Endothelial cell (in vitro differentiated cells): ENCODE measurements at regions not wholly inside any gene's neighbourhood (a gene's known extent, or its start where the extent isn't known, plus 50 kb on each side); places are given as distances from the start of the nearest gene placed in this dataset.

Source experiments
- DNase-seq: peaks from one replicate; pipeline ENCODE4 v3.0.0; 2021; ENCODE audit warnings: low spot score
- H3K27ac Mint-ChIP-seq: one replicate; pipeline ENCODE4 v1.8.0; 2021; ENCODE audit warnings: mixed read lengths, inconsistent platforms; ENCODE audit not compliant: unreplicated experiment
- H3K27me3 Mint-ChIP-seq: one replicate; pipeline ENCODE4 v1.8.0; 2021; ENCODE audit warnings: mild to moderate bottlenecking, moderate library complexity, mixed read lengths, inconsistent platforms; ENCODE audit not compliant: unreplicated experiment
- H3K36me3 Mint-ChIP-seq: one replicate; pipeline ENCODE4 v1.8.0; 2021; ENCODE audit warnings: mild to moderate bottlenecking, low read depth, mixed read lengths, inconsistent platforms; ENCODE audit not compliant: unreplicated experiment
- H3K4me1 Mint-ChIP-seq: one replicate; pipeline ENCODE4 v1.8.0; 2021; ENCODE audit warnings: mild to moderate bottlenecking, mixed read lengths, inconsistent platforms; ENCODE audit not compliant: unreplicated experiment
- H3K4me3 Mint-ChIP-seq: one replicate; pipeline ENCODE4 v1.8.0; 2021; ENCODE audit warnings: mild to moderate bottlenecking, mixed read lengths, inconsistent platforms; ENCODE audit not compliant: unreplicated experiment
- H3K9me3 Mint-ChIP-seq: one replicate; pipeline ENCODE4 v1.8.0; 2021; ENCODE audit warnings: mixed read lengths, inconsistent platforms; ENCODE audit not compliant: unreplicated experiment
- TF ChIP-seq, protein P1 (sequence below): fragments of 200-600 bp; sonication (generic); IDR thresholded peaks from one replicate; pipeline ENCODE4 v1.5.0; 2021; ENCODE audit warnings: antibody characterized with exemption; ENCODE audit not compliant: unreplicated experiment

DNA sequence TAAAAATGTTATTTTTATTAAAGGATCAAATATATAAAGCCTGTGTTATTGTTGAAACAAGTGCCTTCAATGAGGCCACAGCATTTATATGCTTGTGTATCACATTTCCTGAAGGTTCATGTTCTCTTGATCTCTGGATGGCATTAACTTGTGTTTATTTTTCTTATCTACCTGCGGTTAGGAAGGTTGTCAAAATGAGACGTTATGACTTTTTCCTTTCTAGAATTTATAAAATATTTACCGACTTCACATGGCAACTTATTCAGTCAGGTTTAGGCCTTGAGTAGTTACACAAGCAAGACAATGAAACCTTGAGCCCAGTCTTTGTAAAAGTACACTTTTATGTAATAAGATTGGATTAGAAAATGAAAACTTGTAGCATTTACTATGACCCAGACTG is 196.4 kb upstream of the ACVR2A start:
- H3K27ac Mint-ChIP-seq: no peak overlapping the region
- TF ChIP-seq, protein P1, sequence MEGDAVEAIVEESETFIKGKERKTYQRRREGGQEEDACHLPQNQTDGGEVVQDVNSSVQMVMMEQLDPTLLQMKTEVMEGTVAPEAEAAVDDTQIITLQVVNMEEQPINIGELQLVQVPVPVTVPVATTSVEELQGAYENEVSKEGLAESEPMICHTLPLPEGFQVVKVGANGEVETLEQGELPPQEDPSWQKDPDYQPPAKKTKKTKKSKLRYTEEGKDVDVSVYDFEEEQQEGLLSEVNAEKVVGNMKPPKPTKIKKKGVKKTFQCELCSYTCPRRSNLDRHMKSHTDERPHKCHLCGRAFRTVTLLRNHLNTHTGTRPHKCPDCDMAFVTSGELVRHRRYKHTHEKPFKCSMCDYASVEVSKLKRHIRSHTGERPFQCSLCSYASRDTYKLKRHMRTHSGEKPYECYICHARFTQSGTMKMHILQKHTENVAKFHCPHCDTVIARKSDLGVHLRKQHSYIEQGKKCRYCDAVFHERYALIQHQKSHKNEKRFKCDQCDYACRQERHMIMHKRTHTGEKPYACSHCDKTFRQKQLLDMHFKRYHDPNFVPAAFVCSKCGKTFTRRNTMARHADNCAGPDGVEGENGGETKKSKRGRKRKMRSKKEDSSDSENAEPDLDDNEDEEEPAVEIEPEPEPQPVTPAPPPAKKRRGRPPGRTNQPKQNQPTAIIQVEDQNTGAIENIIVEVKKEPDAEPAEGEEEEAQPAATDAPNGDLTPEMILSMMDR: no peak
- peaks cover 1% of the 10 kb centered on the region for H3K27me3 Mint-ChIP-seq
- no peaks in the 10 kb centered on the region for H3K9me3 Mint-ChIP-seq
- no peaks in the 10 kb centered on the region for H3K4me1 Mint-ChIP-seq
- H3K36me3 Mint-ChIP-seq: no peaks in the 10 kb centered on the region
- no peak for DNase-seq
- no peak overlapping the region for H3K4me3 Mint-ChIP-seq

DNA sequence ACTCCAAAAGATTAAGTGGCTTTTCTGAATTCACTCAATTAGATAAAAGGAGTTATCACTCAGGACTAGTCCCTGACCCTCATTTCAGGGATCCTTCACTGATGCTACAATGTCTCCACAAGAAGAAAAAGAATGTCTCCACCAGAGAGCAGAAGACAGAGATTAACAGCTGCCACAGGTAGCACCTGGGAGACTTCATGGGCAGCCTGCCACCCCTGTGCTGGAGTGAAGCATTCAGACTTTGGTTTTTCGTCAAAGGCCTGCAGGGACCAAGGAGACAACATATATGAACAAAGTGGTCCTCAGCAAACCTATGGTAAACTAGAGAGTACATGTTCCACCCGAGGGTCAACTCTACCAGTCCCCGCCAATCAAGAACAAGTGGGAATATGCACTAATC is 197.0 kb upstream of the ACVR2A start:
- no peaks in the 10 kb centered on the region for H3K4me1 Mint-ChIP-seq
- no peaks in the 10 kb centered on the region for H3K9me3 Mint-ChIP-seq
- TF ChIP-seq, protein P1: no peak
- no peaks in the 10 kb centered on the region for H3K36me3 Mint-ChIP-seq
- no peak for DNase-seq
- H3K27ac Mint-ChIP-seq: no peak overlapping the region
- H3K27me3 Mint-ChIP-seq: peaks cover 1% of the 10 kb centered on the region
- H3K4me3 Mint-ChIP-seq: no peak overlapping the region

DNA sequence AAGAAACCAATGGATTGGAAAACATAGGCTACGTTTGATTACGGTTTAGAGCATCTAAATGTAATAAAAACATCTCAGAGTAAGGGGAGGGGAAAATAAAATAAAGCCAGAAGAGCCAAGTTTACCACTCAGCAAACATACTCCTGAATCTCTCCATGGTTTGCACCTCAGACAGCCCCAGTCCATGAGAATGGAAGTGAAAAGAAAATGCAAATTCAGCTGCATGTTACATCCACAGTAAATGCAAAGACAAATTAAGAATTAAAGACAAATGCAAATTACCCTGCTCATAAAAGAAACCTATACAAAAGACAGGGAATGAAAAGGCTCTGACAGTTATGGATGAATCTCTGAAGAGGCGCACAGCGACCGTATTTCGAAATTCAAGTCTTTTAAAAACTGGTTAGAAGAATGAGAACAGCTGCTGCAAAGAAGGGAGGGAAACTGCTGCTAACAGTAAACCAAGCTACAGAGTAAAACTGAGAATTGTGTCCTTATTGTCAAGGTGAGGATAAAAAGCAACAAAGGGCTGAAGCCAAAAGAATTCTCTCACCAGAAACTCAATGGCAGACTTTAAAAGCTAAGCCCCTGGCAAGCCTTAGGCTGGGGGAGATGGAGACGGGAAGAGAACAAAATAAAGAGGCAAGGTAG is 197.9 kb upstream of the ACVR2A start:
- H3K4me1 Mint-ChIP-seq: no peaks in the 10 kb centered on the region
- H3K4me3 Mint-ChIP-seq: no peak overlapping the region
- no peaks in the 10 kb centered on the region for H3K9me3 Mint-ChIP-seq

DNA sequence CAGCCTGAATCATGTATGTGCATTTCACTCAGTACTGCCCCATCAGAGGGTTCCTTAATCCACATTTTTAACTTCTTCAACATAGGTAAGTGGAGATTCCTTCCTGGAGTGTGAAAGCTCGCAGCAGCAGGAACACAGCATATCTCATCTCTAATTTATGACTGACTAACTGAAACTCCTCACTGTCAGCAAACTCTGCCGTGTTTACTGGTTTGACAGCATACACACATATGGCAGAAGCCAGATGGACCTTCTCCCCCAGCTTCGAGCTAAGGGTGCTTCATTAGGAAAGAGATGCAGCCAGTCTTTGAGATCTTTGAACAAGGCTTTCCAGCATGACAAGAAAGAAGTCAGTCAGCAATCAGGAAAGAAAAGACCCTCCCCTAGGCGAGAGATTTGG is 200.3 kb upstream of the ACVR2A start:
- DNase-seq: no peak
- no peaks in the 10 kb centered on the region for H3K36me3 Mint-ChIP-seq
- H3K4me3 Mint-ChIP-seq: no peak overlapping the region
- peaks cover 1% of the 10 kb centered on the region for H3K27me3 Mint-ChIP-seq
- no peak overlapping the region for H3K27ac Mint-ChIP-seq
- no peaks in the 10 kb centered on the region for H3K4me1 Mint-ChIP-seq
- TF ChIP-seq, protein P1: no peak
- no peaks in the 10 kb centered on the region for H3K9me3 Mint-ChIP-seq

More for the DNA sequence above, 197.9 kb upstream of the ACVR2A start:
- H3K27me3 Mint-ChIP-seq: peaks cover 1% of the 10 kb centered on the region
- DNase-seq: no peak
- no peaks in the 10 kb centered on the region for H3K36me3 Mint-ChIP-seq
- H3K27ac Mint-ChIP-seq: no peak overlapping the region
- TF ChIP-seq, protein P1: no peak

DNA sequence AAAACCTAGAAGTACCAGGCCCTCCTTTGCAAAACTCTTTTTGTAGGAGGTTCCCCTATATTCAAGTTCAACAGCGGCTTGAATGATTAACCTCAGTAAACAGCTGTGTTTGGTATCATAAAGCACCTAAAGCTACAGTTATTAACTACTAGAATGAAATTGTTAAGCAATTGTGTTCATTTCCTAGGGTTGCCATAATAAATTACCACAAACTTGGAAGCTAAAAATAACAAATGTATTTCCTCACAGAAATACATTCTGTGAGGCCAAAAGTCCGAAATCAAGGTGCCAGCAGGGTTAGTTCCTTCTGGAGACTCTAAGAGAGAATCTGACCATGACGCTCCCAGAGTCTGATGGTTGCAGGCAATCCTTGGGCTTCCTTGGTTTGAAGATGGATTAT is 202.1 kb upstream of the ACVR2A start:
- Mint-ChIP-seq H3K4me1 (no peaks in the 10 kb centered on the region), H3K4me3 (no peak overlapping the region), H3K27ac (no peak overlapping the region), H3K36me3 (no peaks in the 10 kb centered on the region), H3K27me3 (peaks cover 1% of the 10 kb centered on the region), H3K9me3 (no peaks in the 10 kb centered on the region)
- DNase-seq: no peak
- TF ChIP-seq, protein P1: no peak
